Suppressor macrophage (primary cell): ENCODE measurements at regions not wholly inside any gene's neighbourhood (a gene's known extent, or its start where the extent isn't known, plus 50 kb on each side); places are given as distances from the start of the nearest gene placed in this dataset.

ENCODE experiments used
- DNase-seq, 4 experiments: peaks; one replicate each; pipeline ENCODE4 v3.0.0-alpha.2; 2020 to 2022

DNA sequence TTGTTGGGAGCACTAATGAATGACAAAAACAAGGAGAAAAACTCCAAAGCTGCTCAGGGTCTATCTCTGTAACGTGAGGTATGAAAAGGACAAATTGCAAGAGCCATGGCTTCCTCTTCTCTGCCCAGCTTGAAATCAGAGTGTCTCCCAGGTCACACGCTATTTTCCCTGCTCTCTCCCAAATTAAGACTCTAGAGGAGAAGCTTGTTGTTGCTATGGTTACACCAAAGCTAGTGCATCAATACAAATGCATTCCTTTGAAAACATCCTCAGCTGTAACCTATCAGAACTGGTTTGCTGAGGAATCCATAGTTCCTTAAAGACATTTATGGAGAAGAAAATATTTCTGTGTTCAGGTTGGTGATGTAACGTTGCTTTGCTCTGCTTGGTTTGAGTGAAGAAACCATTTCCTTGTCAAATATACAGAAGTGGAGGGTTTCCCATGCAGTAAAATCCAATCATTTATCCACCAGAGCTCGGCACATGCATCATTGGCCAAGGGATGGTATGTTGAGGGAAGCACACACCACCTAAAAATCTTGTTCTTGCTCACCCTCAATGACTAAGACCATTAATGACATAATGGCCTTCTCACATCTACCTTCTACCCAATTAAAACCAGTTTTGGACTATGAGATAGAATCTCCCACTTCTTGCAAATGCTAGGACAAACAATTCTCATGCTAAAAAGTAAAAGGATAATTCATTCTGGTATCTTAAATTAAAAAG lies 2135.6 kb upstream of the CELF4 start:
- no peak for DNase-seq

GRCh38 chr18:39699340-39699964 lies 2133.9 kb upstream of the CELF4 start:
- no peak for DNase-seq

DNA sequence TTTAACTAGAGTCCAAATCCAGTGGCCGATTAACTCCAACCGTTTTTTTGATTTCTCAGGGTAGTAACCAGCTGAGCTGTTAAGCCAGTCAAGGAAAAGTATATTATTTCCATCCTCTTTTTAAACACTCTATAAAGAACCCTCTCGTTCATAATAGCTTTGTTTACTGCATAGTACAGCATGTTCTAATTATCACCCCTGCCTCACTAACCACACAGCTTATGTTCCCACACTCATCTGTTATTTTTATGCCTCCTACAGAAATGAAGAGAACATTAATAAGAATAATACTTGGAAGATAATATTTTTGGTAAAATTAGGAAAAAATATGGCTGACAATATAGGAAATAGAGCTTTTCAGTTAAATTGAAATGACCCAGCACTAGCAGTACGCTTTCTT lies 2132.8 kb upstream of the CELF4 start:
- no peak for DNase-seq

GRCh38 chr18:39693359-39693758 lies 2127.8 kb upstream of the CELF4 start:
- DNase-seq, result no peak

DNA sequence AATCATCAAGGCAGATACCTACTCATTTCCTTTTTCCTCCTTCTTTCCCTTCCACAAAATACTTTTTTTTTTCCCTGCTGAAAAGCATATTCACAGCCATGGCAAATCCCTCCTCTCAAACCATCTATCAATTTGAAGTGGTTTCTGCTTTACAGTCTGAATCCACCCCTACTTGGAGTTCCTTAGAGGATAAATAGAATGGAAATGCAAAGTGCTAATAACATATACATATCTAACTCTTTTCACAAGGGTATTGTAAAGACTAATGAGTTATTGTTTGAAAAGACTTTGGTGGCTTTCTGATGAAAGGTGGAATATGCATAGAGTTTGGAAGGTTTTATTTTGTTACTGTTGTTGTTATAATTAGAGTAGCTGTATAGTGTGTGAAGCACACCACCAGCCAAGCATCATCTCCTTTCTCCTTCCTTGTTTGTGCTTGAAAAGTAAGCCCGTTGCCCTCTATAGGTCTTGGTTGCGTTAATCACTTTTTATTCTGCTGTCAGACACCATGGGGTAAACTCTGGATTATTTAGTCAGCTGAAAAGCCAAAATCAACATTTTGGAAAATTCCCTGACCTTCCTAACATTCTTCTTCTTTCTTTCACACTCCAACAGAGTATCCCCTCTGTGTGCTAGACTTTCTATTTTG lies 2126.9 kb upstream of the CELF4 start:
- no peak for DNase-seq

GRCh38 chr18:39685303-39685902 lies 2119.8 kb upstream of the CELF4 start:
- DNase-seq, result no peak

- DNase-seq, result no peak
These were observed 2115.5 kb upstream of the CELF4 start for GRCh38 chr18:39681061-39681460.

GRCh38 chr18:39675906-39676305 lies 2110.3 kb upstream of the CELF4 start:
- DNase-seq, result peak; percentile 32 to 62 (median 46)

DNA sequence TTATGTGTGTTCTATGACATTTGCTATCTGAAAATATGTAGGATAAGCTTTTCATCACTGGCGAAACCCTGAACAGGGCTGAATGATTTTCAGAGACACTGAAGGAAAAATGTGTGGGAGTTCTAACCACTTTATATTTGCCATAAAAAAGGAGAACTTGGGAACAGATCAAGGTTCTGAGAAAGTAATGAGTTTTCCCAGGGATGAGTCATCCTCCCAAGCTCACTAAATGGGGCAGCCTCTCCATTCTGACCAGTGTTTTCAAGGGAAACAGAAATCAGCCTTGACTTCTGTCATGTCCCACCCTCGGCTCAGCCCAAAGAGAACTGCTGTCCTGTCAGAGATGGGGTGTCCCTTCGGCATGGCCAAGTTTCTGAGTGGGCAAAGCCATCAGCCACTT lies 2109.8 kb upstream of the CELF4 start:
- peak; percentile 33 to 72 (median 56) for DNase-seq

DNA sequence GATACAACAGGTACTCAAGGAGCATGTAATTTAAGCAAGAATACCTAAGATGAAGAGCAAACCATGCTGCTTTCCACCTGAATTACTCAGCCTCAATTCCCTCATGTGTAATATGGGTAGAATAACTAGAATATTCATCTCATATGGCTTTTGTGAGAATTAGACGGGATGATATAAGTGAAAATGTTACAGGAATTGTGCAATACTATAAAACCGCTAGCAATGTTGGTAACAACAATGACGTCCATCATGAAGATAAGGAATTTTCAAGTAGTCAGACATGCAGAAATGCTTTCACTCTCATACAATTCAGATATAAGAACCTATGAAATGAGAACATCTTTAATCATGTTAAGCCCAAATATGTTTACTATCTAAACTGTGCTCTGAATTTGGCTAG lies 2106.6 kb upstream of the CELF4 start:
- no peak for DNase-seq

DNA sequence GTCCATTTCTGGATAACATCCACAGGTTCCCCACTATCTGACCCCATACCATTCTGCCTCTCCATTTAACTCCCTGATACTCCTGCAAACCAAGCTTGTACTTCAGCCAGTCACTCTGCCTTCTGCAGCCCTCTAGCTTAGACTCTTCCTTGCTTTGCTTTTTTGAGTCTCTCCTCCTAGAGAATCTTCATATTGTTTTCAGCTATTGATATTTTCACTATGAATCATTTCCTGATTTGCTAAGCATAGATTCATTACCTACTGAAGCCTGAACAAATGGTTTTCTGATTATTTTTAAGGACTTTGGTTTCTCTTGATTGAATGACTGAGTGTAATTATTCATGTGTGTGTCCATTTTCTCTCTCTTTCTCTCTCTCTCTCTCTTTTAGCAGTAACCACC lies 2102.3 kb upstream of the CELF4 start:
- DNase-seq, result no peak

GRCh38 chr18:39666541-39666940 lies 2100.9 kb upstream of the CELF4 start:
- DNase-seq, result no peak

- no peak for DNase-seq
These were observed 2096.3 kb upstream of the CELF4 start for GRCh38 chr18:39661856-39662366.

DNA sequence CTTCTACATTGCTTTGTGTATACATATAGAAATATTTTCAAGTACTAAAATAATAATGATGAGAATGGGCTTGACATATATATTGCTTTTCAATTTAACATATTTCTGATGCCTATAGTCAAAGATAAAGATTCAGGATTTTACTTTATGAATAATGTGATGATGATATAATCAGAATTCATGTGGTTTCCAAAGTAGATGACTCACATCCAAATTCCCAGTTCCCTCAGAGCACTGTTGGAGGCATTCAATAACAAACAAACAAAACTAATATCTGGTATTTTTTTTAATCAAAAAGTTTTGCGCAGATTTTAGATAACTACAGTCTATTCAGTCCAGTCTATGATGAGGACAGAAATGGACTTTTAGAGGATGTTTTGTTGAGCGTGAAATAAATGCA lies 2094.5 kb upstream of the CELF4 start:
- DNase-seq, result no peak

- no peak for DNase-seq
These were observed 2089.7 kb upstream of the CELF4 start for GRCh38 chr18:39655341-39655740.

- no peak for DNase-seq
These were observed 2087.6 kb upstream of the CELF4 start for GRCh38 chr18:39653221-39653620.

DNA sequence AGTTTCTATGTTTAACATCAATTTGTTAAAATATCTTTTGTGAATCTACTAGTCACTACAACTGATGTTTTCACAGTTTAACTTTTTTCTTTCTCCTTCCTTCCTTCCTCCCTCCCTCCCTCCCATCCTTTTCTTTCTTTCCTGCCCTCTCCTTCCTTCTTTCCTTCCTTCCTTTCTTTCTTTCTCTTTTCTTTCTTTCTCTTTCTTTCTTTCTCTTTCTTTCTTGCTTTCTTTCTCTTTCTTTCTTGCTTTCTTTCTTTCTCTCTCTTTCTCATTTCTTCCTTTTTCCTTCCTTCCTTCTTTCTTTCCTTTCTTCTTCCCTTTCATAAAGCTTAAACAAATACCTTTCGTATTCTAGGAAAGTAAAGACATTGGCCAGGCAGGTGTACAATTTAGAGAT lies 2083.0 kb upstream of the CELF4 start:
- DNase-seq, result no peak

DNA sequence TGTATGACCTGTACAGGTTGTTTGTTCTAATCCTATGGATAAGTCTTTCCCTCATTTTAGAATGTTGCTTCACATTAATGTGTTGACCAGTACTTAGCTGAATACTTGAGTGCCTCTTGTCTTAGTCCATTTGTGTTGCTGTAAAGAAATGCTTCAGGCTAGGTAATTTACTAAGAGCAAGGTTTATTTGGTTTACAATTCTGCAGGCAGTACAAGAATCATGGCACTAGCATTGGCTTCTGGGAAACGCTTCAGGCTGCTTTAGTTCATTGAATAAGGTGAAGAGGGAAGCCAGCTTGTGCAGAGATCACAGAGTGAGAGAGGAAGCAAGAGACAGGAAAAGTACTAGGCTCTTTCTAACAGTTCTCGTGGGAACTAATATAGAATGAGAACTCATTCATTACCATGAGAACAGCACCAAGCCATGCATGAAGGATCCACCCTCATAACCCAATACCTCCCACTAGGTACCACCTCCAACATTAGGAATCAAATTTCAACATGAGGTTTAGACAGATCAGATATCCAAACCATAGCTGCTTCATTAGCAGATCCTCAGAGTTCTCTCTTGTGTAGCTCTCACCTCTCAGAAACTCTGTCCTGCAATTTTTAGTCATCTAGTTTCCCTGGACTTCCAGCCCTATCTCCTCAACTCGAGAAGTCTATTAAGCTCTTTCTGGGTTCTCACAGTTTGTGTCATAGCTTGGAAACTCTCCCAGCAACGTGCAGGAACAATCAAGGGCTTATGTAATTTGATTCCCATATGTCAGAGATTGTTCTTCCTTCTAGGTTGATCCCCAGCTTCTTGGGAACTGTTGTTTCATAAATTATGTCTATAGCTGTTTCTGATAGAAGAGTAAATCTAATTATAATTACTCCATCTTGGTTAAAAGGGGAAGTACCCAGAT lies 2082.3 kb upstream of the CELF4 start:
- no peak for DNase-seq

DNA sequence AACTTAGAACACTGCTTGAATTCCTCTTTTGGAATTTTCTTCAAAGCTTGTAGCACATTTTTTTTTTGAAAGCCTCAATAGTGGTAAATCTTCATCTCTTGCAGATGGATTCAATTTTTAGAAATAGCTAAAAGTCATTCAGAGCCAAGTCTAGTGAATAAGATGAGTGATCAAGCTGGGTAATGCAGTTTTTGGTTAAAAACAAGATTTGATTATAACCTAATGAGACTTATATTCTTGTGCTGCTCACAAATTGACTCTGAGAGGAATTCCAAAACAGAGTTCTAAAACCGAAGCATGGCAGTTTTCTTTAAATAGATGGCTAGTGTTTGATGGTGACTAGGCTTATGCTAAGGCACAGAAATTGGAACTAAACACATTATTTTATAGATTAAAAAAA lies 2072.6 kb upstream of the CELF4 start:
- no peak for DNase-seq

DNA sequence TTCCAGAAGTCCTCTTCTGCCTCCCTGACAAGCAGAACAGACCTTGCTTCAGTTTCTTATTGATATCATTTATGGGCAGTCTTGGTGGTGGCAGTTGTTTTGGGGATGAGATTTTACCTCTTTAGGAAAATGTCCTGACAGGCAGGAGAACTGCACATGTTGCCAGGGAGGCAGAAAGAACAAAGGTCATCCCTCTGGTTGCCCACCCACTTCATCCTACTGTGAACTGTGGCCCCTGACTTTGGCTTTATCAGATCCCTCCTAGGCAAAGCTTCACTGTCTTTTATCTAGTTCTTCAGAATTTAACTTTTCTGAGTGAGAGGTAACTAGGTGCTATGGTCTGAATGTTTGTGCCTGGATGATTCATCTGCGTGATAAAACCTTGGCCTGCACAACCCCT lies 2071.3 kb upstream of the CELF4 start:
- DNase-seq, result no peak

GRCh38 chr18:39635966-39636365 lies 2070.4 kb upstream of the CELF4 start:
- DNase-seq, result no peak

DNA sequence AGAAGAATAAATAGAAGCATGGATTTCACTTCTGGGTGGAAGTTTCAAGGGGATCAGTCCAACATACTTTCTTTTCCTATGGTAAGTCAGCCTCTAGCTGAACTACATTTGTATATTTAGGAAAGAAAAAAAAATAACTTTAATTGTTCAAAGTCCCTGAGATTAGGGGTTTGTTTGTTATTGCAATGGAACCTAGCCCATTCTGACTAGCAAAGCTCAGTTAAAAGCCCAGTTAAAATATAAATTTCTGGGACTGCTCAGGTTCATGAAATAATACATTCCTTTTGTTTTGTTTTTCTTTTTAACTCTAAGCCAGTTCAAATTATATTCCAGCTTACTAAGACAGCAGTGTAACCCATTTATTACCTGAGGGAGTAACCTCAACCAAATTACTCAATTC lies 2069.6 kb upstream of the CELF4 start:
- no peak for DNase-seq
